ENCODE measurements at regions not wholly inside any gene's neighbourhood (a gene's known extent, or its start where the extent isn't known, plus 50 kb on each side); places are given as distances from the start of the nearest gene placed in this dataset.

GRCh38 chr11:116193321-116194131, 579.3 kb downstream of the BUD13 start:
- ATAC-seq (peak; percentile 73), DNase-seq (ENCODE audit: low spot score) (peak; percentile 88)
- Histone ChIP-seq H3K27ac (ENCODE audit: low read depth) (no peak overlapping the region), H3K9me2 (ENCODE audit: insufficient read depth) (no peaks in the 10 kb centered on the region), H4K20me1 (replicated peaks; ENCODE audit: insufficient read depth) (no peaks in the 10 kb centered on the region; the same call in 1 of the 2 replicates), H3K4me3 (peak overlapping the region; percentile 45), H3K27me3 (ENCODE audit: insufficient read depth) (peaks cover 22% of the 10 kb centered on the region), H3K36me3 (ENCODE audit: insufficient read depth) (no peaks in the 10 kb centered on the region), H3K4me2 (peak overlapping the region; percentile 66), H2AFZ (no peak overlapping the region), H3K79me2 (replicated peaks; ENCODE audit: insufficient read depth) (no peaks in the 10 kb centered on the region), H3K4me1 (ENCODE audit: insufficient read depth) (peaks cover 33% of the 10 kb centered on the region), H3F3A (replicated peaks; ENCODE audit: low read depth) (no peaks in the 10 kb centered on the region)
- TF ChIP-seq ZNF114 (CRISPR knock-in tag; IDR thresholded peaks at IDR 0.05): no peak
- no peak; the same call in 1 of the 2 replicates for TF ChIP-seq POLR2AphosphoS5 (IDR thresholded peaks at IDR 0.05; ENCODE audit: low read depth)
- H3K27me3 Mint-ChIP-seq (ENCODE audit: insufficient read depth, low read depth, poor library complexity): peaks cover 14% of the 10 kb centered on the region
- no peaks in the 10 kb centered on the region for H3K9me3 Mint-ChIP-seq
- H3K4me1 Mint-ChIP-seq: peaks cover 46% of the 10 kb centered on the region
- peak overlapping the region; percentile 47; the same call in 1 of the 2 replicates for H3K27ac Mint-ChIP-seq
- H3K4me3 Mint-ChIP-seq: peak overlapping the region; percentile 76
- no peaks in the 10 kb centered on the region for H3K36me3 Mint-ChIP-seq (ENCODE audit: low read depth)

- Histone ChIP-seq H3F3A (replicated peaks; ENCODE audit: low read depth) (no peaks in the 10 kb centered on the region), H3K79me2 (replicated peaks; ENCODE audit: insufficient read depth) (no peaks in the 10 kb centered on the region), H3K27me3 (ENCODE audit: insufficient read depth) (peaks cover 22% of the 10 kb centered on the region), H4K20me1 (replicated peaks; ENCODE audit: insufficient read depth) (no peaks in the 10 kb centered on the region; the same call in 1 of the 2 replicates), H3K4me2 (peak overlapping the region; percentile 66), H2AFZ (no peak overlapping the region), H3K27ac (ENCODE audit: low read depth) (no peak overlapping the region), H3K9me2 (ENCODE audit: insufficient read depth) (no peaks in the 10 kb centered on the region), H3K4me1 (ENCODE audit: insufficient read depth) (peaks cover 33% of the 10 kb centered on the region), H3K36me3 (ENCODE audit: insufficient read depth) (no peaks in the 10 kb centered on the region), H3K4me3 (peak overlapping the region; percentile 45)
- DNase-seq (ENCODE audit: low spot score) (peak; percentile 40), ATAC-seq (peak; percentile 13)
- Mint-ChIP-seq H3K4me3 (peak overlapping the region; percentile 76), H3K9me3 (no peaks in the 10 kb centered on the region), H3K4me1 (peaks cover 44% of the 10 kb centered on the region), H3K36me3 (ENCODE audit: low read depth) (no peaks in the 10 kb centered on the region), H3K27me3 (ENCODE audit: insufficient read depth, low read depth, poor library complexity) (peaks cover 14% of the 10 kb centered on the region), H3K27ac (no peak overlapping the region)
- TF ChIP-seq ETS1 (IDR thresholded peaks at IDR 0.05): no peak
- no peak for TF ChIP-seq ZNF462 (CRISPR knock-in tag; IDR thresholded peaks at IDR 0.05)
- TF ChIP-seq CREB1 (CRISPR knock-in tag; IDR thresholded peaks at IDR 0.05; ENCODE audit: low read depth): no peak
- TF ChIP-seq ZNF331 (CRISPR knock-in tag; IDR thresholded peaks at IDR 0.05; ENCODE audit: low read depth): no peak
- TF ChIP-seq NANOG (IDR thresholded peaks at IDR 0.05; ENCODE audit: borderline replicate concordance): no peak
- no peak for TF ChIP-seq ZNF114 (CRISPR knock-in tag; IDR thresholded peaks at IDR 0.05)
- no peak for TF ChIP-seq JUNB (IDR thresholded peaks at IDR 0.05; ENCODE audit: unreplicated experiment)
These were observed 580.1 kb downstream of the BUD13 start for GRCh38 chr11:116192509-116193210.
